ENCODE measurements at regions not wholly inside any gene's neighbourhood (a gene's known extent, or its start where the extent isn't known, plus 50 kb on each side); places are given as distances from the start of the nearest gene placed in this dataset.

DNA sequence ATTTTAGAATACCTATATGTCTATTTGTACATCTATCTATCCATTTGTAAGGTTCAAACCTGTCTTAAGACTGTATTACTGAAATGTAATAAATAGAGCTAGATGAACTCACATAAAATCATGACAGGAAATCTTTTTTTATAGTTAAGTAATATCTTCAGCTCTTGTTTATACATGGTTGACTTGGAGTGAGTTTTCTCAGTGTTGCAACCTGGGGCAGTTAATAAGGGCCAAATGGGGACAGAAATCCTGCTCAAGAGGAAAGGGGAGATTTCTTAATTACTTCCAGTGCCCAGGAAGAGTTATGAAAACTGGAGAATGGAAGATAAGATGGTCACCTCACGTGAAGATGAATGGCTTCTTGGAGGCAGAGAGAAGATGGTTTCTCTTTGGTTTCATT, 265.1 kb upstream of the FBXL7 start:
- Histone ChIP-seq H3K4me3 (ENCODE audit: low read length) (no peak overlapping the region), H3K4me1 (ENCODE audit: insufficient read depth, low read length) (no peaks in the 10 kb centered on the region), H4K20me1 (ENCODE audit: low read length) (no peaks in the 10 kb centered on the region), H3K4me2 (ENCODE audit: low read length) (no peak overlapping the region), H3K9me3 (ENCODE audit: low read length) (peaks cover 14% of the 10 kb centered on the region; the same call in 1 of the 2 replicates), H3K79me2 (ENCODE audit: low read length) (no peaks in the 10 kb centered on the region), H3K9me2 (replicated peaks; ENCODE audit: low read length) (no peaks in the 10 kb centered on the region), H3K27ac (ENCODE audit: low read length) (no peak overlapping the region), H3K9ac (ENCODE audit: low read length) (no peak overlapping the region), H3K27me3 (ENCODE audit: low read length) (no peaks in the 10 kb centered on the region), H3K36me3 (ENCODE audit: low read depth, low read length) (no peaks in the 10 kb centered on the region), H2AFZ (ENCODE audit: low read length) (no peak overlapping the region), H3F3A (ENCODE audit: low read length, unreplicated experiment) (no peaks in the 10 kb centered on the region)
- no peak for ATAC-seq
- no TSS peak for BruUV-seq (replicated peaks)
- POLR2A ChIA-PET (ENCODE audit: unreplicated experiment) = no interaction called here
- CTCF ChIA-PET = no interaction called here
- no peak for DNase-seq
- TF ChIP-seq, protein P1, sequence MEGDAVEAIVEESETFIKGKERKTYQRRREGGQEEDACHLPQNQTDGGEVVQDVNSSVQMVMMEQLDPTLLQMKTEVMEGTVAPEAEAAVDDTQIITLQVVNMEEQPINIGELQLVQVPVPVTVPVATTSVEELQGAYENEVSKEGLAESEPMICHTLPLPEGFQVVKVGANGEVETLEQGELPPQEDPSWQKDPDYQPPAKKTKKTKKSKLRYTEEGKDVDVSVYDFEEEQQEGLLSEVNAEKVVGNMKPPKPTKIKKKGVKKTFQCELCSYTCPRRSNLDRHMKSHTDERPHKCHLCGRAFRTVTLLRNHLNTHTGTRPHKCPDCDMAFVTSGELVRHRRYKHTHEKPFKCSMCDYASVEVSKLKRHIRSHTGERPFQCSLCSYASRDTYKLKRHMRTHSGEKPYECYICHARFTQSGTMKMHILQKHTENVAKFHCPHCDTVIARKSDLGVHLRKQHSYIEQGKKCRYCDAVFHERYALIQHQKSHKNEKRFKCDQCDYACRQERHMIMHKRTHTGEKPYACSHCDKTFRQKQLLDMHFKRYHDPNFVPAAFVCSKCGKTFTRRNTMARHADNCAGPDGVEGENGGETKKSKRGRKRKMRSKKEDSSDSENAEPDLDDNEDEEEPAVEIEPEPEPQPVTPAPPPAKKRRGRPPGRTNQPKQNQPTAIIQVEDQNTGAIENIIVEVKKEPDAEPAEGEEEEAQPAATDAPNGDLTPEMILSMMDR (conservative IDR thresholded peaks at IDR 0.05; ENCODE audit: low read depth, low read length) = no peak
- TF ChIP-seq EZH2 (IDR thresholded peaks at IDR 0.05; ENCODE audit: low read length, unreplicated experiment) (no peak), EZH2phosphoT487 (IDR thresholded peaks at IDR 0.05; ENCODE audit: borderline replicate concordance, low read length) (no peak)
- intact Hi-C loops (cut with micrococcal nuclease) = no loop called here

DNA sequence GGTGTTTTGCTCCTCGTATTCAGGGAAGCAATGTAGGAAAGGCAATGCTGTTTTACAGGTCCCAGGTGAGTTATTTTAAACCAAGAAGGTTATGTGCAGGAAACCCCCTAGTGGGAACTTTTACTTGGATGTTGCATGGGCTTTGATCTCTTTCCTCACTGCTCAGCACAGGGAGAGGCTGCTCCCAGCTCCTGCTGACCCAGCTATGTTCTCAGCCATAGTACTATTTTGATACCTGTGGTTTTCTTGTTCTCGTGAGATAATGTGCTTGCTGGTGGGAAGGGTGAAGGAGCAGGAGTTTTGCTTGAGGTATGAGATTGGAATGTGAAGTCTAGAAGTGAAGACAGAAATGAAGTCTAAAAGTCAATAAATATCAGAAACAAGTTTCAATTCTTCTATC, 265.6 kb upstream of the FBXL7 start:
- DNase-seq = no peak
- CTCF ChIA-PET = no interaction called here
- intact Hi-C loops (cut with micrococcal nuclease) = no loop called here
- H3K4me1 ChIP-seq (ENCODE audit: insufficient read depth, low read length) = no peaks in the 10 kb centered on the region
- H3K27ac ChIP-seq (ENCODE audit: low read length) = no peak overlapping the region
- no peaks in the 10 kb centered on the region for H3K79me2 ChIP-seq (ENCODE audit: low read length)
- no peak overlapping the region for H2AFZ ChIP-seq (ENCODE audit: low read length)
- peaks cover 14% of the 10 kb centered on the region; the same call in 1 of the 2 replicates for H3K9me3 ChIP-seq (ENCODE audit: low read length)
- H3K36me3 ChIP-seq (ENCODE audit: low read depth, low read length) = no peaks in the 10 kb centered on the region
- ATAC-seq = no peak
- H4K20me1 ChIP-seq (ENCODE audit: low read length) = no peaks in the 10 kb centered on the region
- POLR2A ChIA-PET (ENCODE audit: unreplicated experiment) = no interaction called here
- no peaks in the 10 kb centered on the region for H3F3A ChIP-seq (ENCODE audit: low read length, unreplicated experiment)
- no peak for TF ChIP-seq EZH2phosphoT487 (IDR thresholded peaks at IDR 0.05; ENCODE audit: borderline replicate concordance, low read length)
- H3K9ac ChIP-seq (ENCODE audit: low read length) = no peak overlapping the region
- no TSS peak for BruUV-seq (replicated peaks)
- H3K27me3 ChIP-seq (ENCODE audit: low read length) = no peaks in the 10 kb centered on the region
- no peak overlapping the region for H3K4me2 ChIP-seq (ENCODE audit: low read length)
- H3K9me2 ChIP-seq (replicated peaks; ENCODE audit: low read length) = no peaks in the 10 kb centered on the region
- H3K4me3 ChIP-seq (ENCODE audit: low read length) = no peak overlapping the region

DNA sequence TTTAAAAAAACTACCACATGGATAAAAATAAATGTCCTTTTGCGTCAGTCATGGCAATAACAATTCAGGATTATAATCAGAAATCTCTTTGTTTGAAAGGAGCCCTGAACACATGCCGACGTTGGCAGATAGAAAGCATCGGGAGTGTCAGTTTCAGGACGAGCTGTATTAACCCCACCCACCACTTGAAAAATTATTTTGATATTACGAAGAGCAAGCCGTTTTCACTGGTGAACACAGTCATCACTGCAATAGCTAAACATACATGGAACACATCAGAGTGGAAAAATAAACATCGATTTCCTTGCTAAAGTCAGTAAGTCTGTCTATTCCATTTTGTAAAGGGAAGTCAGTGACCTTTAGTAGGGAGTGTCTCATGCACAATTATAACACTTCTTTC, 266.4 kb upstream of the FBXL7 start:
- Histone ChIP-seq H3K27me3 (ENCODE audit: low read length) (no peaks in the 10 kb centered on the region), H3K27ac (ENCODE audit: low read length) (no peak overlapping the region), H3K9me3 (ENCODE audit: low read length) (peaks cover 10% of the 10 kb centered on the region; the same call in 1 of the 2 replicates), H3K36me3 (ENCODE audit: low read depth, low read length) (no peaks in the 10 kb centered on the region), H3K4me2 (ENCODE audit: low read length) (no peak overlapping the region), H3K4me3 (ENCODE audit: low read length) (no peak overlapping the region), H2AFZ (ENCODE audit: low read length) (no peak overlapping the region), H3K79me2 (ENCODE audit: low read length) (no peaks in the 10 kb centered on the region), H4K20me1 (ENCODE audit: low read length) (no peaks in the 10 kb centered on the region), H3K9me2 (replicated peaks; ENCODE audit: low read length) (no peaks in the 10 kb centered on the region), H3F3A (ENCODE audit: low read length, unreplicated experiment) (no peaks in the 10 kb centered on the region), H3K4me1 (ENCODE audit: insufficient read depth, low read length) (no peaks in the 10 kb centered on the region), H3K9ac (ENCODE audit: low read length) (no peak overlapping the region)
- intact Hi-C loops (cut with micrococcal nuclease) = no loop called here
- CTCF ChIA-PET = no interaction called here
- no peak for DNase-seq
- TF ChIP-seq EZH2 (IDR thresholded peaks at IDR 0.05; ENCODE audit: low read length, unreplicated experiment) = no peak
- TF ChIP-seq EZH2phosphoT487 (IDR thresholded peaks at IDR 0.05; ENCODE audit: borderline replicate concordance, low read length) = no peak
- TF ChIP-seq, protein P1 (conservative IDR thresholded peaks at IDR 0.05; ENCODE audit: low read depth, low read length) = no peak
- POLR2A ChIA-PET (ENCODE audit: unreplicated experiment) = no interaction called here
- ATAC-seq = no peak
- BruUV-seq (replicated peaks) = no TSS peak

Measured in PC-3 (cell line).